Hepatocyte (in vitro differentiated cells): ENCODE measurements at regions not wholly inside any gene's neighbourhood (a gene's known extent, or its start where the extent isn't known, plus 50 kb on each side); places are given as distances from the start of the nearest gene placed in this dataset.

Experiments used
- DNase-seq: peaks from one replicate; pipeline ENCODE4 v3.0.0-alpha.2; 2016; ENCODE audit warnings: low spot score
- H2AFZ ChIP-seq: fragments of 200-600 bp; sonication (generic); 2 replicates; pipeline ENCODE4 v1.6.0; 2016; ENCODE audit warnings: antibody characterized with exemption, mild to moderate bottlenecking
- H3K27ac ChIP-seq: fragments of 200-600 bp; sonication (generic); 2 replicates; pipeline ENCODE4 v1.5.1; 2016; ENCODE audit warnings: mild to moderate bottlenecking
- H3K27me3 ChIP-seq: fragments of 200-600 bp; sonication (generic); 2 replicates; pipeline ENCODE4 v1.6.1; 2016
- H3K36me3 ChIP-seq: fragments of 200-600 bp; sonication (generic); replicated peaks from 2 replicates; pipeline ENCODE4 v1.5.1; 2016; ENCODE audit warnings: low read depth; ENCODE audit not compliant: insufficient read depth
- H3K4me1 ChIP-seq: fragments of 200-600 bp; sonication (generic); 2 replicates; pipeline ENCODE4 v1.5.1; 2016; ENCODE audit warnings: mild to moderate bottlenecking, moderate library complexity; ENCODE audit not compliant: insufficient read depth
- H3K4me2 ChIP-seq: fragments of 200-600 bp; sonication (generic); 2 replicates; pipeline ENCODE4 v1.6.0; 2016
- H3K4me3 ChIP-seq: fragments of 200-600 bp; sonication (generic); 2 replicates; pipeline ENCODE4 v1.5.1; 2016; ENCODE audit warnings: mild to moderate bottlenecking
- H3K79me2 ChIP-seq: fragments of 200-600 bp; sonication (generic); 2 replicates; pipeline ENCODE4 v1.6.0; 2017; ENCODE audit warnings: mild to moderate bottlenecking
- H3K9me2 ChIP-seq: fragments of 200-600 bp; sonication (generic); replicated peaks from 2 replicates; pipeline ENCODE4 v1.6.0; 2017; ENCODE audit warnings: mild to moderate bottlenecking; ENCODE audit not compliant: insufficient read depth
- H3K9me3 ChIP-seq: fragments of 200-600 bp; sonication (generic); 2 replicates; pipeline ENCODE4 v1.5.1; 2016; ENCODE audit warnings: low read depth, mild to moderate bottlenecking
- H4K20me1 ChIP-seq: fragments of 200-600 bp; sonication (generic); 2 replicates; pipeline ENCODE4 v1.6.0; 2016; ENCODE audit warnings: mild to moderate bottlenecking; ENCODE audit not compliant: insufficient read depth, poor library complexity, severe bottlenecking
- EZH2 ChIP-seq: fragments of 200-600 bp; sonication (generic); IDR thresholded peaks from 2 replicates; pipeline ENCODE4 v1.6.1; 2016; ENCODE audit warnings: antibody characterized with exemption, mild to moderate bottlenecking, borderline replicate concordance
- EZH2phosphoT487 ChIP-seq: fragments of 200-600 bp; sonication (generic); IDR thresholded peaks from one replicate; pipeline ENCODE4 v1.6.1; 2018; ENCODE audit warnings: antibody characterized with exemption, mild to moderate bottlenecking, low read depth, moderate library complexity; ENCODE audit not compliant: unreplicated experiment, severe bottlenecking
- WGBS: methylation state at CpG from one replicate; pipeline ENCODE4 v1.1.6; 2016; ENCODE audit warnings: low lambda C conversion rate; ENCODE audit errors: missing lambda C conversion rate; 5-methylcytosine and 5-hydroxymethylcytosine counted together
- TF ChIP-seq, protein P1 (sequence below): fragments of 200-600 bp; sonication (generic); IDR thresholded peaks from 2 replicates; pipeline ENCODE4 v1.5.1; 2016; ENCODE audit warnings: antibody characterized with exemption, mild to moderate bottlenecking; ENCODE audit not compliant: poor library complexity

DNA sequence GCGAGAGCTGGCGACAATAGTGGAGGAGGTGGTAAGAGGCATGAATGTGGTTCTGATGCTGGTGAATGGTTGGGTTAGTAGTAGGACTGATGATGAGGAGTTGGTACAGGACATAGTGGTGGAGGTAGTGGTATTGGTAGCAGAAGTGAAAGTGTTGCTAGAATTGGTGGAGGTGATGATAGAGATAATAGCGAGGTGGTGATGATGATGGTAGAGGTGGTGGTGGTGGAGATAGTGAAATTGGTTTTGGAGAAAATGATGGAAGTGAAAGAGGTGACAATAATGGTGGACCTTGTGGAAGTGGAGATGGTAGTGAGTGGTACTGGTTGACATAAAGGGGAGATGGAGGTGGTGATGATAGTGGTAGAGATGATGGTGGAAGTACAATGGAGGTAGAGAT lies 360.2 kb upstream of the JAG1 start:
- no peaks in the 10 kb centered on the region for H3K27me3 ChIP-seq
- no peak overlapping the region for H3K27ac ChIP-seq
- no peaks in the 10 kb centered on the region for H3K4me1 ChIP-seq
- no peaks in the 10 kb centered on the region for H3K79me2 ChIP-seq
- H2AFZ ChIP-seq, result no peak overlapping the region
- H3K9me3 ChIP-seq, result no peaks in the 10 kb centered on the region
- no peaks in the 10 kb centered on the region for H3K36me3 ChIP-seq
- DNase-seq, result no peak
- no peak overlapping the region for H3K4me2 ChIP-seq
- no peaks in the 10 kb centered on the region for H3K9me2 ChIP-seq
- H3K4me3 ChIP-seq, result no peak overlapping the region
- TF ChIP-seq EZH2phosphoT487 (no peak), EZH2 (no peak)
- TF ChIP-seq, protein P1, sequence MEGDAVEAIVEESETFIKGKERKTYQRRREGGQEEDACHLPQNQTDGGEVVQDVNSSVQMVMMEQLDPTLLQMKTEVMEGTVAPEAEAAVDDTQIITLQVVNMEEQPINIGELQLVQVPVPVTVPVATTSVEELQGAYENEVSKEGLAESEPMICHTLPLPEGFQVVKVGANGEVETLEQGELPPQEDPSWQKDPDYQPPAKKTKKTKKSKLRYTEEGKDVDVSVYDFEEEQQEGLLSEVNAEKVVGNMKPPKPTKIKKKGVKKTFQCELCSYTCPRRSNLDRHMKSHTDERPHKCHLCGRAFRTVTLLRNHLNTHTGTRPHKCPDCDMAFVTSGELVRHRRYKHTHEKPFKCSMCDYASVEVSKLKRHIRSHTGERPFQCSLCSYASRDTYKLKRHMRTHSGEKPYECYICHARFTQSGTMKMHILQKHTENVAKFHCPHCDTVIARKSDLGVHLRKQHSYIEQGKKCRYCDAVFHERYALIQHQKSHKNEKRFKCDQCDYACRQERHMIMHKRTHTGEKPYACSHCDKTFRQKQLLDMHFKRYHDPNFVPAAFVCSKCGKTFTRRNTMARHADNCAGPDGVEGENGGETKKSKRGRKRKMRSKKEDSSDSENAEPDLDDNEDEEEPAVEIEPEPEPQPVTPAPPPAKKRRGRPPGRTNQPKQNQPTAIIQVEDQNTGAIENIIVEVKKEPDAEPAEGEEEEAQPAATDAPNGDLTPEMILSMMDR, result no peak
- no peaks in the 10 kb centered on the region for H4K20me1 ChIP-seq
- 95% methylated on average over 3 of the region's 3 CpGs for WGBS

DNA sequence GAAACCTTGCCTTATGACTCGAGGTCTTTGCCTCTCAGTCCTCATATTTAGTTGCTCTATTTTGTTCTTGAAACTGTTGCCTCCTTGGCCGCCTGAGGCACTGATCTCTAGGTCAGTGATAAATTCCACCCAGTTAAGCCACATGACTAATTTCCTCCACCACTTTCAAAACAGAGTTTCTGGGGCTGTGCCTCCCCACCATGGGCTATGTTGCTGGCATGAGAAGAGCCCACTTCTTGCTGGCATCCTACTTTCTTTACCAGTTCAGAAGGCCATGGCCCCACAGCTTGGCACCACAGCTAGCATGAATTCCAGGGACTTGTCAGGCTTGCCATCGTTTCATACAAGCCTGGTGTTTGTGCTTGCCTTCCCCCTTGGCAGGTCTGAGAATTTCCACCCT lies 361.4 kb upstream of the JAG1 start:
- Histone ChIP-seq H3K4me3 (no peak overlapping the region), H2AFZ (no peak overlapping the region), H3K27ac (no peak overlapping the region), H3K9me3 (no peaks in the 10 kb centered on the region), H3K4me2 (no peak overlapping the region), H4K20me1 (no peaks in the 10 kb centered on the region), H3K79me2 (no peaks in the 10 kb centered on the region), H3K4me1 (no peaks in the 10 kb centered on the region), H3K36me3 (no peaks in the 10 kb centered on the region), H3K9me2 (no peaks in the 10 kb centered on the region), H3K27me3 (no peaks in the 10 kb centered on the region)
- TF ChIP-seq, protein P1, result no peak
- no peak for TF ChIP-seq EZH2
- TF ChIP-seq EZH2phosphoT487, result no peak
- no peak for DNase-seq
- WGBS, result 71% methylated on average over 3 of the region's 3 CpGs

DNA sequence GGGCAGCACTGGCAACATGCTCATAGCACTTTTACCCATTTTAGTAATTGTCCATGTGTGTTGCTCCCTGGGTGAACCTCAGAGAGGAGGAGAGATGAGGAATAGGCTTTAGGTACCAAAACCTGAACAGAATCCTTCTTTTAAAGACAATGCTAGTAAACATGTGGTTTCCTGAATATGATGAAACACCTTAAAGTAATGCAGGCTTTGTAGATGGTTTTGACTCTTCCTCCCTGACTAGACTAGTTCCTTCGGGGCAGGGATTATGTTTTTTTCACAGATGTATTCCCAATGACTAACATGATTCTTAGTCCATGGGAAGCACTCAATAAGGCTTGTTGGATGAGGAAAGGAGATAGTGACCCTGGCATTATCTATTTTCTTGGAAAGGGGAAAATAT lies 367.6 kb upstream of the JAG1 start:
- TF ChIP-seq EZH2phosphoT487 (no peak), EZH2 (no peak)
- TF ChIP-seq, protein P1, result no peak
- no peak overlapping the region for H3K4me2 ChIP-seq
- no peak overlapping the region for H2AFZ ChIP-seq
- H4K20me1 ChIP-seq, result no peaks in the 10 kb centered on the region
- no peaks in the 10 kb centered on the region for H3K79me2 ChIP-seq
- no peak overlapping the region for H3K27ac ChIP-seq
- no peak for DNase-seq
- no peaks in the 10 kb centered on the region for H3K27me3 ChIP-seq
- no peaks in the 10 kb centered on the region for H3K4me1 ChIP-seq
- H3K4me3 ChIP-seq, result no peak overlapping the region
- H3K36me3 ChIP-seq, result no peaks in the 10 kb centered on the region
- 92% methylated on average over 1 of the region's 1 CpG for WGBS
- no peaks in the 10 kb centered on the region for H3K9me2 ChIP-seq
- H3K9me3 ChIP-seq, result no peaks in the 10 kb centered on the region

DNA sequence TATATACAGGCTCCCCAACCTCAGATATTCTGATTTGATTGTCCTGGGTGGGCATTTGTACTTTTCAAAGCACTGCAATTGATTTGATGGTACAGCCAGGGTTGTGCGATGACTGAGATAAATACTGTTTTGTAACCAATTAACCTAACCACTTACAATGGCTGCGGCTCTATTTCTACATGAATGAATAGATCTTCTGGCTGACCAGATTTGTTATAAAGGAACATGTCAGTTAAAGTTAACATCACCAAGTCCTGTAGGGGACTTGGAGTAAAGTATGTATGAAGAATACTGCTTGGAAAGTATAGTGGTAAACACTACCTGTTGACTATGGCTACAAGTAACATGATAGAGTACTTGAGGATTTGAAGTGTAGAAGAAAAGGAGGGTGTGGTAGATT lies 369.2 kb upstream of the JAG1 start:
- Histone ChIP-seq H2AFZ (no peak overlapping the region), H3K79me2 (no peaks in the 10 kb centered on the region), H3K4me1 (no peaks in the 10 kb centered on the region), H3K4me2 (no peak overlapping the region), H3K9me3 (no peaks in the 10 kb centered on the region), H3K36me3 (no peaks in the 10 kb centered on the region), H3K4me3 (no peak overlapping the region), H3K27me3 (no peaks in the 10 kb centered on the region), H3K27ac (no peak overlapping the region), H4K20me1 (no peaks in the 10 kb centered on the region), H3K9me2 (no peaks in the 10 kb centered on the region)
- WGBS, result 100% methylated on average over 2 of the region's 2 CpGs
- TF ChIP-seq EZH2phosphoT487 (no peak), EZH2 (no peak)
- TF ChIP-seq, protein P1, result no peak
- no peak for DNase-seq
